Smooth muscle cell (in vitro differentiated cells): ENCODE measurements at regions not wholly inside any gene's neighbourhood (a gene's known extent, or its start where the extent isn't known, plus 50 kb on each side); places are given as distances from the start of the nearest gene placed in this dataset.

Experiments
- DNase-seq: peaks from one replicate; lab custom pipeline; 2025; ENCODE audit not compliant: unreplicated experiment; lab: John Stamatoyannopoulos, UW
- H2AFZ ChIP-seq: fragments of 200-600 bp; sonication (generic); 2 replicates; pipeline ENCODE4 v1.6.0; 2016; ENCODE audit warnings: antibody characterized with exemption, low read depth, mild to moderate bottlenecking
- H3F3A ChIP-seq: fragments of 200-600 bp; sonication (generic); 2 replicates; pipeline ENCODE4 v1.6.0; 2017; ENCODE audit warnings: antibody characterized with exemption, low read depth
- H3K27ac ChIP-seq: fragments of 200-600 bp; sonication (generic); 2 replicates; pipeline ENCODE4 v1.5.1; 2016; ENCODE audit warnings: low read depth, mild to moderate bottlenecking
- H3K27me3 ChIP-seq: fragments of 200-600 bp; sonication (generic); 2 replicates; pipeline ENCODE4 v1.6.1; 2016; ENCODE audit warnings: low read depth, mild to moderate bottlenecking
- H3K36me3 ChIP-seq: fragments of 200-600 bp; sonication (generic); 2 replicates; pipeline ENCODE4 v1.5.1; 2016; ENCODE audit warnings: low read depth
- H3K4me1 ChIP-seq: fragments of 200-600 bp; sonication (generic); 2 replicates; pipeline ENCODE4 v1.5.1; 2016; ENCODE audit warnings: low read depth
- H3K4me2 ChIP-seq: fragments of 200-600 bp; sonication (generic); 2 replicates; pipeline ENCODE4 v1.6.0; 2016; ENCODE audit warnings: mild to moderate bottlenecking
- H3K4me3 ChIP-seq: fragments of 200-600 bp; sonication (generic); 2 replicates; pipeline ENCODE4 v1.5.1; 2016; ENCODE audit warnings: mild to moderate bottlenecking
- H3K79me2 ChIP-seq: fragments of 200-600 bp; sonication (generic); 2 replicates; pipeline ENCODE4 v1.6.0; 2016; ENCODE audit warnings: low read depth, mild to moderate bottlenecking
- H3K9ac ChIP-seq: fragments of 200-600 bp; sonication (generic); 2 replicates; pipeline ENCODE4 v1.6.0; 2016; ENCODE audit warnings: low read depth
- H3K9me3 ChIP-seq: fragments of 200-600 bp; sonication (generic); replicated peaks from 2 replicates; pipeline ENCODE4 v1.5.1; 2016; ENCODE audit warnings: low read depth
- H4K20me1 ChIP-seq: fragments of 200-600 bp; sonication (generic); 2 replicates; pipeline ENCODE4 v1.6.0; 2016; ENCODE audit warnings: low read depth
- WGBS: methylation state at CpG from one replicate; pipeline ENCODE4 v1.1.7; 2016; ENCODE audit warnings: low lambda C conversion rate; 5-methylcytosine and 5-hydroxymethylcytosine counted together
- TF ChIP-seq, protein P1 (sequence below): fragments of 200-600 bp; sonication (generic); IDR thresholded peaks from 2 replicates; pipeline ENCODE4 v1.5.1; 2017; ENCODE audit warnings: borderline replicate concordance, mild to moderate bottlenecking, antibody characterized with exemption; ENCODE audit not compliant: insufficient read depth, poor library complexity, severe bottlenecking

DNA sequence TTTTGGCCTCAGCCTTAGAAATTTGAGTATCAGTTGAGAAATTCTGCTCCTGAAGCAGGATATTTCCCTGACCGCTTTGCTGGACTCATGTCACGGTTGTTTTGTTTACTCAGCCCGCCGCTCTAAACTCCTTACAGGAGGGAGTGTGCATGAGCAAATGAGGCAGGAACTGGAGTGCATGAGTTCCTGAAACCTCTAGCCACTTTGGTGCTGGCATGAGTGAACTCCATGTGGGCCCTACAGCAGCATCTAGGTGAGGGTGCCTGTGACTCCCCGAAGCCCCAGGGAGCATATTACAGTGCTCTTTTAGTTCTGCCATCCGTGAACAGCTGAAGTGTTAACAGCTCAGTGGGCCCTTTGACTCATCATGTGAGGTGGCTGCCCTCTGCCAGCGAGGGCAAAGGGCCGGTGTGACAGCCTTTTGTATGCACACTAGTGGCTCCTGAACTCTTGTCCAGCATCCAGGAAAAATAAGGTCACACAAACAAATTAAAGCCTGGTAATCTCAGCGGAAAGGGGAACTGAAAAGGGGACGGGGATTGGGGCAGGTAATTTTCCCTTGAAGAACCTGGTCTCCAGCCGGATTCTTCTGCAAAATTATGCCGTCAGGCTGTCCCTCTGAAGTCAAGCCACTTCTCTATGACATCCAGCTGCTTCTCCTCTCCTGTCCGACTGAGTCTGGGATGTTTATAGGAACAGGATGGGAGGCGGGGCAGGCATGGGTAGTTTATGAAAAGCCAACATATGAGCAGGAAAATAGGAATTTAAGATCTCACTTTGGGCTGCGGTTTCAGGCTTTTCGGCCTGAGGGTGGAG is 1668.7 kb downstream of the SUCLG1 start:
- TF ChIP-seq, protein P1, sequence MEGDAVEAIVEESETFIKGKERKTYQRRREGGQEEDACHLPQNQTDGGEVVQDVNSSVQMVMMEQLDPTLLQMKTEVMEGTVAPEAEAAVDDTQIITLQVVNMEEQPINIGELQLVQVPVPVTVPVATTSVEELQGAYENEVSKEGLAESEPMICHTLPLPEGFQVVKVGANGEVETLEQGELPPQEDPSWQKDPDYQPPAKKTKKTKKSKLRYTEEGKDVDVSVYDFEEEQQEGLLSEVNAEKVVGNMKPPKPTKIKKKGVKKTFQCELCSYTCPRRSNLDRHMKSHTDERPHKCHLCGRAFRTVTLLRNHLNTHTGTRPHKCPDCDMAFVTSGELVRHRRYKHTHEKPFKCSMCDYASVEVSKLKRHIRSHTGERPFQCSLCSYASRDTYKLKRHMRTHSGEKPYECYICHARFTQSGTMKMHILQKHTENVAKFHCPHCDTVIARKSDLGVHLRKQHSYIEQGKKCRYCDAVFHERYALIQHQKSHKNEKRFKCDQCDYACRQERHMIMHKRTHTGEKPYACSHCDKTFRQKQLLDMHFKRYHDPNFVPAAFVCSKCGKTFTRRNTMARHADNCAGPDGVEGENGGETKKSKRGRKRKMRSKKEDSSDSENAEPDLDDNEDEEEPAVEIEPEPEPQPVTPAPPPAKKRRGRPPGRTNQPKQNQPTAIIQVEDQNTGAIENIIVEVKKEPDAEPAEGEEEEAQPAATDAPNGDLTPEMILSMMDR, result no peak
- Histone ChIP-seq H3K9me3 (no peaks in the 10 kb centered on the region), H2AFZ (no peak overlapping the region), H3K27me3 (no peaks in the 10 kb centered on the region), H3K27ac (no peak overlapping the region), H3K4me3 (no peak overlapping the region), H4K20me1 (no peaks in the 10 kb centered on the region), H3K79me2 (no peaks in the 10 kb centered on the region), H3K36me3 (no peaks in the 10 kb centered on the region), H3F3A (no peaks in the 10 kb centered on the region), H3K4me1 (no peaks in the 10 kb centered on the region), H3K4me2 (no peak overlapping the region), H3K9ac (no peak overlapping the region)
- WGBS, result 84% methylated on average over 16 of the region's 16 CpGs
- no peak for DNase-seq

DNA sequence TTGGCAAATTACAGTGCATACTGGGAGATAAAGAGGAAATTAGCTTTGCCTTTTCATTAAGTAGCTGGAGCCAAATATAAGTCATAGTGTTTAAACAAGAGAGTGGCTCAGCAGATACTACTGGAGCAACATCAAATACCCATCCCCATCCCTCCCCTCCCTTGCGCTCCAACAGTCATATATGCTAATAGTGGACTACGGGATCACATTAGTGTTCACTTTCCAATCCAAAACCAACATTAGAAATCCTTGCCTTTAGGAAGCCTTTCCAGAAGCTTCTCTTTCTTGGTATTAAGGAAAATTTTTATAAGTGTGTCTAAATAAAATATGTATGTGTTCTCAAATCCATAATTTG is 1669.3 kb downstream of the SUCLG1 start:
- Histone ChIP-seq H4K20me1 (no peaks in the 10 kb centered on the region), H3K9ac (no peak overlapping the region), H3K27me3 (no peaks in the 10 kb centered on the region), H3K9me3 (no peaks in the 10 kb centered on the region), H3F3A (no peaks in the 10 kb centered on the region), H3K4me2 (no peak overlapping the region), H3K4me3 (no peak overlapping the region), H3K27ac (no peak overlapping the region), H3K36me3 (no peaks in the 10 kb centered on the region), H3K79me2 (no peaks in the 10 kb centered on the region), H2AFZ (no peak overlapping the region), H3K4me1 (no peaks in the 10 kb centered on the region)
- no peak for DNase-seq
- 95% methylated on average over 2 of the region's 2 CpGs for WGBS
- TF ChIP-seq, protein P1, result no peak

DNA sequence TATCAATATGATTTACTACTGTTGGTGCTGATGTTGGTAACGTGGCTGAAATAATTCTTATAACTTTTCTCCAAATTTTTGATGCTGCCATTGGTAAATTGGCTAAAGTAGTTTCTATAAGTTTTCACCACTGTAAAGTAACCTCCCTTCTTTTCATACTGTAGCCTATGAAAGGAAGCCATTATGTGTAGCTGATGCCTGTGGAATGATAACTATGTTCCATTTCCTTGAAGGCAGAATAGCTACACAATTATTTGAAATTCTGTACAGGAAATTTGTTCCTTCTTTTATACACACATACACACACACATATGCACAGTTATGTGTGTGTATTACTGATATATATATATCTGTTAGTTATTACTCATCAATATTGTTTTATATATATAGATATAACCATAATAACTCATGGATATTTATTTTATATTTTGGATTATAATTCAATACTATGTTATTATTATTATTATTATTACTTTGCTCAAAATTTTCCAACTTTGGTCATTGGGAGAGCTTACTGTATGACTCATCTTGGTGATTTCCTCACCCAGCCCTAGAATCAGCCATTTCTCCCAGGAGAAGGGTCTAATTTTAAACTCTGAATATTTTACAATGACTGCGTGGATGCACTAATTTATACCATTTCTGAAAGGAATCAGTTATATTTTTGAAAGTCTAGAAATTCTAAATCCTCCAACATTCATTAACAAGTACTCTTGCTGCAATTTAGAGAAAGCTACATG is 1677.7 kb downstream of the SUCLG1 start:
- Histone ChIP-seq H3K27me3 (no peaks in the 10 kb centered on the region), H3K79me2 (no peaks in the 10 kb centered on the region), H3K27ac (no peak overlapping the region), H2AFZ (no peak overlapping the region), H3K4me1 (no peaks in the 10 kb centered on the region), H3K4me3 (no peak overlapping the region), H3K9me3 (no peaks in the 10 kb centered on the region), H3K4me2 (no peak overlapping the region), H4K20me1 (no peaks in the 10 kb centered on the region), H3K9ac (no peak overlapping the region), H3K36me3 (no peaks in the 10 kb centered on the region), H3F3A (no peaks in the 10 kb centered on the region)
- no peak for DNase-seq
- TF ChIP-seq, protein P1, result no peak
- WGBS, result 84% methylated on average over 2 of the region's 2 CpGs

DNA sequence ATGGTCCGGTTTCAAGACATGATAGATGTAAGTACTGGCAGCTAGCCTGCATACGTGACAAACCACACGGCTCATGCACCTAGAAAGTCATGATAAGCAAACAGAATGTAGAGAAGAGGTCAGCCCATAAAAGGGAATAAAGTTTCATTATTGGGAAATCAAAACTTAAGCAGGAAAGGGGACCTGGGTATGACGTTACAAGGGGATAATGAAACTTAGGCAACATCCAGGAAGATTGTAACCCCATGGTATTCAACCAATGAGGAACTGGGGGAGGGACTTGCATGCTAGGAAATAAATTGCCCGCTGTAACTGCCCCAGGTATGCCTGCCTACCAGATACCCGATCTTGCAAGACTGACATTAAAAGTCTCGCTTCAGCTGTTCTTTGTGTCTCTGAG is 1679.0 kb downstream of the SUCLG1 start:
- H3K4me2 ChIP-seq, result no peak overlapping the region
- no peak overlapping the region for H3K9ac ChIP-seq
- H2AFZ ChIP-seq, result no peak overlapping the region
- 88% methylated on average over 7 of the region's 7 CpGs for WGBS
- no peaks in the 10 kb centered on the region for H3F3A ChIP-seq
- TF ChIP-seq, protein P1, result no peak
- DNase-seq, result no peak
- H3K27me3 ChIP-seq, result no peaks in the 10 kb centered on the region
- H4K20me1 ChIP-seq, result no peaks in the 10 kb centered on the region
- no peaks in the 10 kb centered on the region for H3K9me3 ChIP-seq
- no peak overlapping the region for H3K4me3 ChIP-seq
- no peaks in the 10 kb centered on the region for H3K4me1 ChIP-seq
- no peak overlapping the region for H3K27ac ChIP-seq
- no peaks in the 10 kb centered on the region for H3K36me3 ChIP-seq
- no peaks in the 10 kb centered on the region for H3K79me2 ChIP-seq
